ENCODE measurements at regions not wholly inside any gene's neighbourhood (a gene's known extent, or its start where the extent isn't known, plus 50 kb on each side); places are given as distances from the start of the nearest gene placed in this dataset.

DNA sequence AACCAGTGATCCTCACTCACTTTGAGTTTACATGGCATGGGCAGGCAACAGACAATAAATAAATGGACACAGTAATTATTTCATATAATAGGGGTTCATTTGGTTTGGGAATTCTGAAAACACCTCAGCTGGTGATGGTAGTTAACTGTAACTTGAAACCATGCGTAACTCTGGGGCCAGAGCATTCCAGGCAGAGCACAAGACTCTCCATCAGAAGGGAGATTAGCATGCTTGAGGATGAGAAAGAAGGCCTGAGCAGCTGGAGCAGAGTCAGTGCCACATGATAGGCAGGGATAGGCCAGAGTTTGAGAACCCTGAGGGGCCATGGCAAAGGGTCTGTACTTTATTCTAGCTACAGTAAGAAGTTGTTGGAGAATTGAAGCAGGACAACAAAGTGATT lies 56.3 kb upstream of the CXCL8 start:
- peaks cover 6% of the 10 kb centered on the region for H3K9me3 Mint-ChIP-seq (ENCODE audit: unreplicated experiment)
- H3K36me3 Mint-ChIP-seq (ENCODE audit: unreplicated experiment) = no peaks in the 10 kb centered on the region
- no peak overlapping the region for H3K27ac Mint-ChIP-seq (ENCODE audit: unreplicated experiment)
- no peaks in the 10 kb centered on the region for H3K27me3 Mint-ChIP-seq (ENCODE audit: unreplicated experiment)
- no peak overlapping the region for H3K4me3 Mint-ChIP-seq (ENCODE audit: unreplicated experiment)
- DNase-seq (ENCODE audit: extremely low spot score, unreplicated experiment) = no peak
- H3K4me1 Mint-ChIP-seq (ENCODE audit: unreplicated experiment) = peaks cover 34% of the 10 kb centered on the region
- TF ChIP-seq, protein P1, sequence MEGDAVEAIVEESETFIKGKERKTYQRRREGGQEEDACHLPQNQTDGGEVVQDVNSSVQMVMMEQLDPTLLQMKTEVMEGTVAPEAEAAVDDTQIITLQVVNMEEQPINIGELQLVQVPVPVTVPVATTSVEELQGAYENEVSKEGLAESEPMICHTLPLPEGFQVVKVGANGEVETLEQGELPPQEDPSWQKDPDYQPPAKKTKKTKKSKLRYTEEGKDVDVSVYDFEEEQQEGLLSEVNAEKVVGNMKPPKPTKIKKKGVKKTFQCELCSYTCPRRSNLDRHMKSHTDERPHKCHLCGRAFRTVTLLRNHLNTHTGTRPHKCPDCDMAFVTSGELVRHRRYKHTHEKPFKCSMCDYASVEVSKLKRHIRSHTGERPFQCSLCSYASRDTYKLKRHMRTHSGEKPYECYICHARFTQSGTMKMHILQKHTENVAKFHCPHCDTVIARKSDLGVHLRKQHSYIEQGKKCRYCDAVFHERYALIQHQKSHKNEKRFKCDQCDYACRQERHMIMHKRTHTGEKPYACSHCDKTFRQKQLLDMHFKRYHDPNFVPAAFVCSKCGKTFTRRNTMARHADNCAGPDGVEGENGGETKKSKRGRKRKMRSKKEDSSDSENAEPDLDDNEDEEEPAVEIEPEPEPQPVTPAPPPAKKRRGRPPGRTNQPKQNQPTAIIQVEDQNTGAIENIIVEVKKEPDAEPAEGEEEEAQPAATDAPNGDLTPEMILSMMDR (IDR thresholded peaks at IDR 0.05) = no peak

DNA sequence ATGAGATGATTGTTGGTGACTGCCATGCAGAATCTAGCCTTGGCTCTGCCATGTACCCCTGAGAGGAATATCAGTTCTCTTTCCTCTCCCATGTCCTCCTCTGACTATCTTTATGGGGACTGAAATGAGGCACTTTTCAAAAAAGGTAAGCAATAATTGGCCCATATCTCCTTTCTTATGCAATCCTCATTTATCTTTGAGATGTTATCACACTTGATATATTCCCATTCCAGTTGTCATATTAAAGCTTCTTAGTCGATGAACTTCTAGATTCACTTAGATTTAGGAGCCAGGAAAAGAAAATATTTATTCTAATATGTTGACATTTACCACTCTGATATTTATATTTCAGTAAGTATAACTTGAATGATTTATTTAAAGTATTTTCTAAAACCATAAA lies 55.3 kb upstream of the CXCL8 start:
- H3K36me3 Mint-ChIP-seq (ENCODE audit: unreplicated experiment) = no peaks in the 10 kb centered on the region
- peaks cover 6% of the 10 kb centered on the region for H3K9me3 Mint-ChIP-seq (ENCODE audit: unreplicated experiment)
- peaks cover 25% of the 10 kb centered on the region for H3K4me1 Mint-ChIP-seq (ENCODE audit: unreplicated experiment)
- no peak for DNase-seq (ENCODE audit: extremely low spot score, unreplicated experiment)
- TF ChIP-seq, protein P1 (IDR thresholded peaks at IDR 0.05) = no peak
- no peak overlapping the region for H3K27ac Mint-ChIP-seq (ENCODE audit: unreplicated experiment)
- no peaks in the 10 kb centered on the region for H3K27me3 Mint-ChIP-seq (ENCODE audit: unreplicated experiment)
- H3K4me3 Mint-ChIP-seq (ENCODE audit: unreplicated experiment) = no peak overlapping the region

DNA sequence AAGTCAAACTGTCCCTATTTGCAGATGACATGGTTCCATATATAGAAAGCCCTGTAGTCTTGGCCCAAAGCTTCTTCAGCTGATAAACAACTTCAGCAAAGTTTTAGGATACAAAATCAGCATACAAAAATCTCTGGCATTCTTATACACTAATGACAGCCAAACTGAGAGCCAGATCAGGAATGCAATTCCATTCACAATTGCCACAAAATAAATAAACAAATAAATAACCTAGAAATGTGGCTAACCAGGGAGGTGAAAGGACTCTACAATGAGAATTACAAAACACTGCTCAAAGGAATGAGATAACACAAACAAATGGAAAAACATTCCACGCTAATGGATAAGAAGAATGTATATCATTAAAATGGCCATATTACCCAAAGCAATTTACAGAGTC lies 52.9 kb upstream of the CXCL8 start:
- Mint-ChIP-seq H3K9me3 (ENCODE audit: unreplicated experiment) (peaks cover 6% of the 10 kb centered on the region), H3K27me3 (ENCODE audit: unreplicated experiment) (no peaks in the 10 kb centered on the region), H3K4me1 (ENCODE audit: unreplicated experiment) (peaks cover 16% of the 10 kb centered on the region), H3K27ac (ENCODE audit: unreplicated experiment) (no peak overlapping the region), H3K4me3 (ENCODE audit: unreplicated experiment) (no peak overlapping the region), H3K36me3 (ENCODE audit: unreplicated experiment) (no peaks in the 10 kb centered on the region)
- TF ChIP-seq, protein P1 (IDR thresholded peaks at IDR 0.05) = no peak
- no peak for DNase-seq (ENCODE audit: extremely low spot score, unreplicated experiment)

DNA sequence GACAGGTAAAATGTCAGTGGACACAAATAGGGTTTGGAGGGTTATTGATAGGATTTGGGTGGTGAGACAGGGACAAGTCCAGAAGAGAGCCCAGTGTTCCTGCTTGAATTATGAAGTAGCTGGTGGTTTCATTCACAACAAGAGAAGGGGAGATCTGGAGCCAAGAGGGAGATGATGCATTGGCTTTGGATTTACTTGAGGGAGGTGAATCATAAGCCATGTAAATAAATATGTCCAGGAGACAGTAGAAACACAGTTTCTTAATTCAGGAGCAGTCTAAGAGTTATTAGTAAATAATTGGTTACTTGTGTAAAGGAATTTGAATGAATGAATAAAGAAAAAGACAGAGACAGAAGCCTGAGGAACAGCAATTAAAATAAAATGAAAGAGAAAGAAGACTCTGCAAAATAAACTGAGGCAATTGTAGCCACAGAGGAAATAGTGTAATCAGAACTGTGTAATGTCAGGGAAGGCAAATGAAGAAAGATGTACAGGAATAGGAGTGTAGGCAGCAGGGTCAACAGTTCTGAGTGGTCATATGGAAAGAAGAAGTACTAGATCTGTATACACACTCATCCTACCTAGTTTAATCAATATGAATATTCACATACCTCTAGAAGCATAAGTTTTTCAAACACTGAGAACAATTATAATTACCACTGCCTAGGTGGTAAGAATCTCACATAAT lies 50.2 kb upstream of the CXCL8 start:
- Mint-ChIP-seq H3K36me3 (ENCODE audit: unreplicated experiment) (no peaks in the 10 kb centered on the region), H3K27me3 (ENCODE audit: unreplicated experiment) (no peaks in the 10 kb centered on the region), H3K4me3 (ENCODE audit: unreplicated experiment) (no peak overlapping the region), H3K9me3 (ENCODE audit: unreplicated experiment) (peaks cover 6% of the 10 kb centered on the region), H3K4me1 (ENCODE audit: unreplicated experiment) (no peaks in the 10 kb centered on the region), H3K27ac (ENCODE audit: unreplicated experiment) (no peak overlapping the region)
- no peak for DNase-seq (ENCODE audit: extremely low spot score, unreplicated experiment)
- TF ChIP-seq, protein P1 (IDR thresholded peaks at IDR 0.05) = no peak

Measured in osteocyte (in vitro differentiated cells).